GM21423 (cell line): ENCODE measurements at regions not wholly inside any gene's neighbourhood (a gene's known extent, or its start where the extent isn't known, plus 50 kb on each side); places are given as distances from the start of the nearest gene placed in this dataset.
"Not testable (repeated sequence)": the region's sequence is repeated elsewhere in the genome, so short reads cannot be mapped to it uniquely, and the experiment has no call there.

Experiments used
- ATAC-seq: cut with Tn5 transposase; IDR thresholded peaks from one replicate; pipeline ENCODE4 v1.9.1; 2021; ENCODE audit warnings: mild to moderate bottlenecking, moderate library complexity; ENCODE audit not compliant: unreplicated experiment

DNA sequence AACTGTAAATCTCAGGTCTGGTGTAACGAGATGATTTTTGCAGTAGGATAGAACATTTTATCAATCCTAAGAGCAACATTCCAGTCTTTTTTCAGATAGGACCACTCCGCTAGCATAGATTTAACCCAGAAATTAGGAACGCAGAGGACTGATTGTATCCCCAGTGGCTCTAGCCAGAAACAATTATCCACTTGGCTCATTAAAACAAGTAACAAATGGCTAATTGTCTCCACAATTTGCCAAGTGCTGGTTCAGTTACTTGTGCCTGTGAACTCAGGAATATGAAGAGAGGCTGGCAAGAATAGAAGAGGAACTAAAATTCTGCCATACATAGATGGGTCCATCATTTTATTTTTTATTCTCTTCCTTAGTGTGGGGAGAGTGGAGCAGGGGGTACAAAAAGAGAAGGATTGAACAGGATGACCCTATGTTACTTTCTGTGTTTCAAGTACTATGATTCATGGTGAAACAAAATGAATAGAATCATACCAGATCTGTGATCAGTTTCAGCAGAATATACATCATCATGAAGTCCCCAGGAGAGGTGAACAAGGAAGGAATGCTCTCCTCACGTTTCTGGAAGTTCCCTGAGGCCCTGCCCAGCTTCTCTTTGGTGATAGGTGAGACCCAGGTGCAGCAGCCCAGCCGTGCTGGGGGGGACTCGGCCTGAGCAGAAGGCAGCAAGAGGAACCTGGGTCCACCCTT, 121.6 kb downstream of the ARL4C start:
- ATAC-seq: no peak

DNA sequence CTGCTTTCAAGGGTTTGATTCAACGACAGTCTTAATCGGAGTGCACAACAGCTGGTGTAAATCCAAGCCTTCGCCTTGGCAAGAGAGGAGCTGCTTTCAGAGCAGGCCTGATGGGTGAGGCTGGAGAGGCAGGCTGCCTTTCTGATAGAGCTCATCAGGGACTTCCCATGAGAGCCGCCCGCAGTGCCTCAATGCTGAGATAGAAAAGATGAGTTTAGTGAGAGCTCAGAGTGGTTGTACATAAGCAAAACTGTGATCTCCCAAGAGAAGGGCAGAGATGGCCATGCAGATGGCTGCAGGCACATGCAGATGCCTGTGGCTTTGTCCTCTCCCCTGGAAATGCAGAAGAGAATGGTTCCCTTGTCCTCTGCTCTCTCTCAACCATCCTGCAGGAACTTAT, 122.1 kb downstream of the ARL4C start:
- ATAC-seq: no peak

DNA sequence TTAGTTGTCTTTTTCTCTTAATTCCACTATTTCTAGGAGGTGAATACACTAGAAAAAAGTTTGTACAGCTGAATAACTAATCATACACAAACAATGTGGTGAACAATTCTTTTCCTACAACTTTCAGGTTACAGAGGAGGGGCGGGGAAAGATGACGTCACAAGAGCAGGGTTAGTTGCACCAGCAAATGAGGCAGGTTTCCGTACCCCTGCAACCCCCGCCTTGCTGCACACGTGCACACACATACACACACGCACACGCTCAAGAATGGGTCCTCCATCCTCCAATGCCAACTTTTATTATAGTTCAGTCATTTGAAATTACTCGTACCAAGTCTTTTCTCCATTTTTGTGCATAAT, 122.8 kb downstream of the ARL4C start:
- no peak for ATAC-seq

DNA sequence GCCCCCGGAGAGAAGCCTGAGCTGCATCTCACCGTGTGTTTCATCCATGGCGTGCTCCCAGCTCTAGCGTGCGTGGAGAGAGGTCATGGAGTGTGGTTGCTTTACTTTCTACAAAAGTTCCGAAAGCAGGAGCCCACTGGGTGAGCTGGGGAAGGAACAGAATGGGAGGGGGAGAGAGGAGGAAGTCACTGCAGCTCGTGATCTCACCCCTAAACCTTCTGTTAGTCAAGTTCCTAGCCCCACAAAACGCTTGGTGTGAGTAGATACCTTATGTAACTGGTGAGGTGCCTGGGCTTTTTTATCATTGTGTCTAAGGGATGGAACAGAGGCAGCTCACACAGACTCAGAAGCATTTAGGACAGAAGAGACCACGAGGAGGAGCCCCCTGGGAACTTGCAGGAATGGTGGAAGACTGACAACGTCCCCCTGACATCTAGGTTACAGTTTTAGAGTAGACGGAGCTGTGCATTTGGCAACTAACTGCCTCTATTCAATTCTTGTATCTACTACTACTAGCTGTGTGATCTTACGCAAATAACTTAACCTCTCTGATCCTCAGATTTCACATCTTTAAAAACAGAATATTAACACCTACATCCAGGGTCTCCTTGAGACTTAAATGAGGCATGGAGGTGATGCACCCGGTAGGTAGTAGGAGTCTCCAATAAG, 123.3 kb downstream of the ARL4C start:
- no peak for ATAC-seq

DNA sequence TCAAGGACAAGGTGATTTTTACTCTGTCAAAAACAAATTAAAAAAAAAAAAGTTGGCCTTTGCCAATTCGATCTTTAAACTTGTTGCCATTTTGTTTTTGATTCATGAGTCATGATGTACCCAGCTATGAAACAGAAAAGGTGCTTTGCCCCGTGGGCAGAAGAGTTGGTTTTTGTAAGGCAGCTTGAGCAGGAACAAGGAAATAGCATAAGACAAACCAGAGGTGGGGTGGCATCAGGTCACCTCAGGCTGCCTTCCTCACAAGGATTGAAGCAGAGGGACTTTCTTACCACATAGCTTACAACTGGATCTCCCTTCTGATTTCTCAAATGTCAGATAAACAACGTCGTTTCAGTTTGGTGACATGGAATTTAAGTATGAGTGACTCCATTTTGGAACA, 123.8 kb downstream of the ARL4C start:
- ATAC-seq: no peak

DNA sequence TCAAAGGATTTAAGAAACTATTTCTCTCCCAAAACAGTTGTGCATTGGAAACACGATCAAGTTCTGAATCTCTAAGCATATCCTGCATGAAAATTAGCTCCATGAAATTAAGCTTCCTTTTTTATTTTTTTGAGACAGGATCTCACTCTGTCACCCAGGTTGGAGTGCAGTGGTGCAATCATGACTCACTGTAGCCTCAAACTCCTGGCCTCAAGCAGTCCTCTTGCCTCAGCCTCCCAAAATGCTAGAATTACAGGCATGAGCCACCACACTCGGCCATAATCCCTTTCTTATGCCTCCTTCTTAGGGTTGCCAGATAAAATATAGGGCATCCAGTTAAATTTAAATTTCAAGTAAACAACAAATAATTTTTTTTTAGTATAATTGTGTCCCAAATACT, 124.4 kb downstream of the ARL4C start:
- no peak for ATAC-seq

DNA sequence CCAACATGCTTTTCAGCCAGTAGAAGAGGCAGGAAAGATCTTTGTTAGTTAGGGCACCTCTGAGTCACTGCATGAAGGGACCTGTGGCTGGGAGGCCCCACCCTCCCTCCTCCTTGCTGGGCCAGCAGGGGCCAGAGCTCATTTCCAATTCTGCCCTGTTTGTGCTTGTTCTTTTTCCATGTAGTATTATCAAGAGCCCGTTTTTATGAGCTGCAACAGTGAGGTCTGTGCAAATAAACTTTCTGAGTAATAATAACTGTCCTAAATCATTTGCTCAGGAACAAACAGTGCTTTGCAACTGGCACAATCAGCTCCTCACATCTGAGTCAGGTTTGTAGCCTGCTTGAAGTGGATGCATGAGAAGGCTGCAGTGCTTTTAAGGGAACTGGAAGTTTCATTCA, 128.0 kb downstream of the ARL4C start:
- peak; percentile 51 for ATAC-seq

DNA sequence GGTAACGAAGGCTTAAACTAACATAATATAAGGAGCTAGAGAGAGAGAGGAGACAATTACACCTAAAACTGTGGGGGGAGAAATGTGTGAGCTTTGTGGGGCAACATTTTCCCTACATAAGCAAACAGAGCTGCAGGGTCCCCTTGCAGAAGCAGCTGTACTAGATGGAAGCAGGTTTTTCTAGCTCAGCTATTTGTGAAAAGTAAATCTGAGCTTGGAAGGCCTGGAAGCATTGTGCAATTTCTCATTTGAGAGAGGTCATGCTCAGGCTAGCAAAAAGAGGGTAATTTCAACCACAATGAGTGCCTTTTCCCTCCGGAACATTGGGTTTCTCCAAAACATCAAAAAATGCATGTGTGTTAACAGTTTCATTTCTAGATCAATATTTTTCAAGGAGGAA, 130.0 kb downstream of the ARL4C start:
- ATAC-seq: no peak

DNA sequence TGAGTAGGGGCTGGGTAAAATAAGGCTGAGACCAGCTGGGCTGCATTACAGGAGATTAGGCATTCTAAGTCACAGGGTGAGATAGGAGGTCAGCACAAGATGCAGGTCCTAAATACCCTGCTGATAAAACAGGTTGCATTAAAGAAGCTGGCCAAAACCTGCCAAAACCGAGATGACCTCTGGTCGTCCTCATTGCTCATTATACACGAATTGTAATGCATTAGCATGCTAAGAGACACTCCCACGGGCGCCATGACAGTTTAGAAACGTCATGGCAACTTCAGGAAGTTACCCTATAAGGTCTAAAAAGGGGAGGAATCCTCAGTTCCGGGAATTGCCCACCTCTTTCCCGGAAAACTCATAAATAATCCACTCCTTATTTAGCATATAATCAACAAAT, 132.2 kb downstream of the ARL4C start:
- ATAC-seq: no peak

DNA sequence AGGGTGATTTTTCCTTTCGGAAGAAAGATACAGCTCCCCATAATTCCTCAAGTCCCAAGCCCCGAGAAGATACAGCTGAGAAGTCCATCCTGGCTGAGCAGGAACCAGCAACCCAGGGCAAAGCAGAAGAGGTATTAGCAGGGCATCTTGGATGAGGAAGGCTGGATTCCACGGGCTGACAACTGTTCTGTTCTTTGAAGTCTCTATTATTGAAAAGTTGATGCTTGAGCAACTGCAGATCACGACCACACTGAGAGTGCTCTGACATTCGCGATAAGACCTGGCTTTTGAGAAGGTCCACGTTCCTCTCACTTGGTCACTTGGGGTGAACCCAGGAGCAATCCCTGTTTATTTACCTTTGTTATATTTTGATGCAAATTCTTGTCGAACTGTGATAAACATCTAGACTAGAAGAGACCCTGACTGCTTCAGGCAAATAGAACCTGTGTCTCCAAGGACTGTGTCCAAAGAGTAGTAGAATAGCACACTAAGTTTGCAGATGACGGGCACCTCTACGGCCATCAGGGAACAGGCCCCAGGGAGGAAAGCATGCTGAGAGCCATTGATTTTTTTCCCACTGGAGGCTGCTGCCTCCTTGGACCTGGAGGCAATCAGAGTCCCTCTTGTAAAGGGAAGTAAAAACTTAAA, 133.1 kb downstream of the ARL4C start:
- ATAC-seq: no peak

DNA sequence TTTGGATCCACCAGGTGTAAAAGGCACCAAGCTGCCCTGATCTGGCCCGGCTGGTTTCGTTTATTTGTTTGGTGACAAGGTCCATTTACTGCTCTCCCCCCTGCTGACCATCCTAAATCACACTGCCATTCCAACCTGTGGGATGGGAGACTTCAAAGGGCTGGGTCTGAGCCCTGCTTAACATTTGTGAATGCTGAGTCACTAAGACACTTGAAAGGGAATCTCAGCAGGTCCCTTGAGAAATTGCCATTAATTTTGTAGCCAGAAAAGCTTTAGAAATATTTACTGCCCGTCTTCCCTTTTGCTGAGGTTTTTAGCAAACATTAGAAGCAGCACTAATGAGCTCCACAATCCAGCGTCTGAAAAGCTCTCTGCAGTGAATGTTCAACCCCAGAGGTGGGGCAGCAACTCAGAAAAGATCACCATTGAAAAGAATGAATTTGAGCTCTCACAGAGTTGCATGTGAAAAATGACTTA, 133.8 kb downstream of the ARL4C start:
- no peak for ATAC-seq

DNA sequence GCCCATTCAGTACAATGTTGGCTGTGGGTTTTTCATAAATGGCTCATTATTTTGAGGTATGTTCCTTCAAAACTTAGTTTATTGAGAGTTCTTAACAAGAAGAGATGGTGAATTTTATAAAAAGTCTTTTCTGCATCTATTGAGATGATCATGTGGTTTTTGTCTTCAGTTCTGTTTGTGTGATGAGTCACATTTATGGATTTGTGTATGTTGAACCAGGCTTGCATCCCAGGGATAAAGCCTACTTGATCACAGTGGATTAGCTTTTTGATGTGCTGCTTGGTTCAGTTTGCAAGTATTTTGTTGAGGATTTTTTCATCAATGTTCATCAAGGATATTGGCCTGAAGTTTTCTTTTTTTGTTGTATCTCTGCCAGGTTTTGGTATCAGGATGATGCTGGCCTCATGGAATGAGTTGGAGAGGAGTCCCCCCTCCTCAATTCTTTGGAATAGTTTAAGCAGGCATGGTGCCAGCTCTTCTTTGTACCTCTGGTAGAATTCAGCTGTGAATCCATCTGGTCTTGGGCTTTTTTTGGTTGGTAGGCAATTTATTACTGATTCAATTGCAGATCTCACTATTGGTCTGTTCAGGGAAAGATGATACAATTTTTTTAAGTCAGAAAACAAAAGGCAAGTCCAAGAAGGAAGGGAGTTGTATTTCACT, 136.4 kb downstream of the ARL4C start:
- ATAC-seq: not testable (repeated sequence)

DNA sequence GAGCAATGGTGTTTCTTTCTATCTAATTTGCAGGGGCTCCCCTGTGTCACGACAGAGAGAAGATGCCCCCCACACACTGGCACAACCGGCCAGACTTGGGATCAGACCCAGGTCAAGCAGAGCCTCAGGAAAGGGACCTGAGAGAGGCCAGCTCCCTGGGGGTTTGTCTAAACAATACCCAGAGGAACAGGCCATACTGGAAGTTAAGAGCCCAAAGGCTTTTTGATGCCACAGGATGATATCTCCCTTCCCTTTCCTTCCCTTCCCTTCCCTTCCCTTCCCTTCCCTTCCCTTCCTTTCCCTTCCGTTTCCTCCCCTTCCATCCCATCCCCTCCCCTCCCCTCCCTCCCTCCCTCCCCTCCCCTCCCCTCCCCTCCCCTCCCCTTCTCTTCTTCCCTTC, 139.2 kb downstream of the ARL4C start:
- no peak for ATAC-seq

DNA sequence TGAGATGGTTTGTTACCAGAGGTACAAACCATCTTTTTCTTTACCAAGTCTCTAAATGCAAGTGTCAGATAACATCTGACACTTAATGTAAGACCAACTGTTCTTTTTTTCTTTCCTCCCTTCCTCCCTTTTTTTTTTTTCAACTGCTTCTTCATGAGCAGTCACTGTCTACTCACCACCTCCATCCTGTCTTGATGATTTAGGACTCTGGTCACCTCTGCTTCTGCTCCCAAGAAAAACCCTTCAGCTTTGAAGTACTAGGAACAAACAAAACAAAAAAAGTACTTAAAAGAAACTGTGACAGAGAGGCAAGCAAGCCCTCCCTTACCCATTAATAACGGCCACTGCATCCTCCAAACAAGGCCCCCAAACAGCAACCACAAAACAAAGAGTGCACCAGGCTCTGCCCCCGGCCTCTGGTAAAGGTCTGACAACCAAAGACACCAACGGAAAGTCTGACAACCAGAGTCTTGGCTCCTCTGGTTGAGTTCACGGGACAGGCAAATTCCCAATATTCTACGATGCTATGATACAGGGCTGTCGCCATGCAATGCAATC, 141.0 kb downstream of the ARL4C start:
- ATAC-seq: no peak

DNA sequence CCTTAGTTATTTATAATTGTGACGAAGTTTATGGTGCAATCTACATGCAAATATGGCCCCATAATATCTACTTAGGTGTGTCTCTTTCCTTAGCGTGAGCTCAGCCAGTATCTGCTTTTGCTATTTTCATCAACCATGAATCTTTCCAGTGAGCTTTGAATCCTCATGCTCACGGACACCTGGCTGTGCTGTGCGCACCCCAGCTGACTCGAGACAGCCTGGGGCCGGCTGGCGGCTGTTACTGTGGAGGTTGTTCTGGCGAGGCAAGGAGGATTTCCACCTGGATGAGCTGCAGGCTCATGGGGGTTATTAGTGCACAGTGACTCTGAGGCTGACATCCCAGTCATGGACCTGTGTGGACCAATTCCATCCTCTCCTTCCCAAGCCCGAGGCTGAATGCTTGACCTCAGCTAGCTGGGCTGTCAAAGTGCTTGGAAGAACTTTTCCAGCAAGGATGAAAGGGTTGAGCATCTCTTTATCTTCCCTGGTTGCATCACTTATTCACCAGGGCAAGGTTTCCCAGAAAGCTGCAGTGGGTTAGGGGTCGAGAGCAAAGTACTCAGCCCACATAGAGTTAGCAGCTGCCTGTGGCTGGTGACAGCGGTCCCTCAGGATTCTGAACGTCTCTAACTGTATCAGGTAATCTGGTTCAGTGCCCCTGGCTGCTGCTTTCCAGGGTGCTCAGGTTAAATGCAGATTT, 141.7 kb downstream of the ARL4C start:
- ATAC-seq: no peak

DNA sequence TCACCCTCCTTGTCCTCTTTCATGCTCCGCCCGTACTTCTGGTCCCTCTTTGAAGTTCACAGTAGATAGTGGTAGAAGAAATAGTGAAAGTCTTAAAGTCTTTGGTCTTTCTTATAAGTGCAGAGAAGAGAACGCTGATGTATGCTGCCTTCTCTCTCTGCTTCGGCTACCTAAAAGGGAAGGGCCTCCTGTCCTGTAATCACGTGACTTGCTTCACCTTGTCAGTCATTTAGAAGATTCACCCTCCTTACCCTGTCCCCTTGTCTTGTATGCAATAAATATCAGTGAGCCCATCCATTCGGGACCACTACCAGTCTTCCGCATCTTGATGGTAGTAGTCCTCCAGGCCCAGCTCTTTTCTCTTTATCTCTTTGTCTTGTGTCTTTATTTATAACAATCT, 144.6 kb downstream of the ARL4C start:
- ATAC-seq: no peak

DNA sequence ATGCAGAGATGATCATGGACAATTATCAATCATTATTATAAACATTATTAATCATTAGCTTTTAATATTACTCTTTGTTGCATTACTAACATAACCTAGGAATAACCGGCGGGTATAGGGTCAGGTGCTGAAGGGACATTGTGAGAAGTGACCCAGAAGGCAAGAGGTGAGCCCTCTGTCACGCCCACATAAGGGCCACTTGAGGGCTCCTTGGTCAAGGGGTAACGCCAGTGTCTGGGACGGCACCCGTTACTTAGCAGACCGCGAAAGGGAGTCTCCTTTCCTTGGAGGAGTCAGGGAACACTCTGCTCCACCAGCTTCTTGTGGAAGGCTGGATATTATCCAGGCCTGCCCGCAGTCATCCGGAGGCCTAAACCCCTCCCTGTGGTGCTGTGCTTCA, 145.0 kb downstream of the ARL4C start:
- not testable (repeated sequence) for ATAC-seq

DNA sequence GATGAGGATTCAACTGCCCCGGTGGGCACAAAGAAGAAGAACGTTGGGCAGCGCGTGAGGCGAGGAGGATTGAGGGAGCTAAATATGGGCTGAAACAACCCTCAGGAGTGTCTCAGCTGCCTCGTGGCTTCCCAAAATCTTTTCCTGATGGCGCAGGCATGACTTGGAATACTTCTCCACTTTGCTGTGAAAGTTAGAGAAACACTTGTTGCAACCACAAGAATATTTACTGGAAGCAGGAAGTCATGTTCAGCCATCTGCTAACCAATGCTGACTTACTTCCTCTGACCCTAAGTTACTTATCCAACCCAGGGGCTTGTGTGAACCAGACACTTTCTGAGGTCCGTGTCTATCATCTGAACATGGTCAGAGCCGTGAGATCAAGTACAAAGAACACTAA, 148.8 kb downstream of the ARL4C start:
- ATAC-seq: no peak

DNA sequence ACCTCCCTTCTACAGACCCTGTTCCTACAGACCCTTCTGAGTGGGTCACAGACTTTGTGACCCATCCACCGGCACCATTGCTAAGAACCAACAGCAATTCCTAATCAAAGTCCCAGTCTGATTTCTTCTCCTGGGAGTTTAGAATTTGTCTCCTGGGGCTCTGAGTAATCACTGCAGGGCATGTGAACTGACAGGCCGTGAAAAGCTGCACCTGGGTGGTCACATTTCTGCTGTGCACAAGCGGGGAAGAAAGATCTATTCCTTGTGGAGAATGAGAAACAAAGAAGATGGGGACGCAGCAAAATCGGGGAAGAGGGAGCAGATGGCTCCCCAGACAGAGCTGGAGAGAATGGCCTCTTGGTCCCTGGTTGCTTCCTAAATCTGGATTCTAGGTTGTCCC, 151.0 kb downstream of the ARL4C start:
- ATAC-seq: no peak

DNA sequence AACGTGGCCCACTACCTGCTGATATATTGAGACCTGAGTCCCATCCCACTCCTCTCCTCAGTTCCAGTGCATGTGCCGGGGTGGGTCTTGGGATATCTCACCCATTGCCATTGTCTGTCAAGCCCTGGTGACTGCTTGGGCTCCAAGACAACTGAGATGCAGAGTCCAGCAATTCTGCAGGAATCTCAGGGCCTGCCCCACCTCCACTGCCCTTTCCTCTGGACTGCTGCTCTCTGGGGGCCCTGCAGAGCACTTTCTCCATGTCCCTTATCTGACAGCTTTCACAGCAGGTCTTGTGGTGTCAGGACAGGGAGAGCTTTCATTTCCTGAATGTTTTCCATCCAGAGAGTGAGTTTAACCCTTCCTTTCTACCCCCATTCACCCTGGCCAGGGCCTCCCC, 152.9 kb downstream of the ARL4C start:
- ATAC-seq: no peak

DNA sequence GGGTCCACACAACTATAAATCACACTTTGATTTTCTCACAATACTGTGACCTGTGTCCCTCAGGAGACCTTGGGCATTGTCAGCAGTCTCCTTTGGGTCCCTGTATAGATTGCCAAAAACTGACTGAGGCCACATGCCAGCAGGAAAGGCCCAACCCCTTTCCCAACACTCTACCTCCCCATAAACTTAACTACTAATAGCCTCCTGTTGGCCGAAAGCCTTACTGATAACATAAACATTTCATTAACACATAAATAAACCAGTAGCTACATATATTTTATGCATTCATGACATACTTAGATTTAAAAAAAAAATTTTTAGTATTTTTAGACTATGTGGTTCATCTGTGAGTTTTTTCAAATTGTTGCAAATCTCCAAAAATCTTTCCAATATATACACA, 153.5 kb downstream of the ARL4C start:
- no peak for ATAC-seq
